ENCODE measurements at regions not wholly inside any gene's neighbourhood (a gene's known extent, or its start where the extent isn't known, plus 50 kb on each side); places are given as distances from the start of the nearest gene placed in this dataset.

GRCh38 chr13:69567514-69567913, 540.1 kb upstream of the ATXN8OS start:
- Histone ChIP-seq H4K20me1 (ENCODE audit: control insufficient read depth, insufficient read depth) (no peaks in the 10 kb centered on the region), H3K4me2 (ENCODE audit: control insufficient read depth, insufficient read depth) (no peak overlapping the region), H3K27ac (ENCODE audit: control insufficient read depth, insufficient read depth) (no peak overlapping the region), H3K36me3 (ENCODE audit: control insufficient read depth in 2 of 2, insufficient read depth in 2 of 2, low read length in 1 of 2) (no peaks in the 10 kb centered on the region), H3K9ac (ENCODE audit: control insufficient read depth, insufficient read depth, low read length) (no peak overlapping the region), H2AFZ (ENCODE audit: control insufficient read depth, low read depth, low read length) (no peak overlapping the region), H3K9me3 (replicated peaks; ENCODE audit: control insufficient read depth, insufficient read depth, low read length) (no peaks in the 10 kb centered on the region), H3K27me3 (replicated peaks in 1 of 2; ENCODE audit: control insufficient read depth in 2 of 2, insufficient read depth in 2 of 2, low read length in 1 of 2) (no peaks in the 10 kb centered on the region), H3K4me3 (no peak overlapping the region), H3K4me1 (ENCODE audit: control insufficient read depth, insufficient read depth, low read length) (no peaks in the 10 kb centered on the region), H3K79me2 (ENCODE audit: control insufficient read depth, insufficient read depth, low read length) (no peaks in the 10 kb centered on the region)
- WGBS (ENCODE audit: insufficient coverage, insufficient replicate concordance, low lambda C conversion rate, missing lambda C conversion rate): 48% methylated on average over 2 of the region's 2 CpGs
- RAD21 ChIA-PET (ENCODE audit: unreplicated experiment): no interaction called here
- CTCF ChIA-PET: interaction anchor here (0.5 kb wide), 1 partner anchor 39 kb away, joined by 3 read pairs; no protein-coding TSS in a partner anchor
- SMC1A ChIA-PET (ENCODE audit: uncharacterized antibody, unreplicated experiment): interaction anchor here (1.2 to 5.4 kb wide), 3 partner anchors 13 to 119 kb away, joined by 3 to 36 read pairs (median 3); no protein-coding TSS in a partner anchor
- FAIRE-seq (no peak), DNase-seq (ENCODE audit: low read depth, low spot score) (no peak), ATAC-seq (no peak)
- TF ChIP-seq HCFC1 (IDR thresholded peaks at IDR 0.05; ENCODE audit: low read length) (no peak), ETV6 (conservative IDR thresholded peaks at IDR 0.05 in 1 of 2, IDR thresholded peaks at IDR 0.05 in 1 of 2; ENCODE audit: borderline replicate concordance in 1 of 2, low read depth in 1 of 2) (no peak), USF2 (IDR thresholded peaks at IDR 0.05; ENCODE audit: borderline replicate concordance, low read depth, low read length) (no peak), FOXK2 (IDR thresholded peaks at IDR 0.05) (no peak), ZNF207 (IDR thresholded peaks at IDR 0.05; ENCODE audit: borderline replicate concordance) (no peak), NFYA (IDR thresholded peaks at IDR 0.05; ENCODE audit: borderline replicate concordance, low read depth, low read length) (no peak), SPI1 (IDR thresholded peaks at IDR 0.05; ENCODE audit: borderline replicate concordance, insufficient read depth, low read depth, low read length) (no peak), TAF1 (IDR thresholded peaks at IDR 0.05; ENCODE audit: borderline replicate concordance, low read depth, low read length) (no peak), MTA3 (IDR thresholded peaks at IDR 0.05; ENCODE audit: borderline replicate concordance, low read length) (no peak), PBX3 (IDR thresholded peaks at IDR 0.05; ENCODE audit: insufficient replicate concordance, low read depth, low read length) (no peak)
- BruUV-seq (replicated peaks): no TSS peak
- POLR2A ChIA-PET: no interaction called here
- intact Hi-C loops (cut with micrococcal nuclease; ENCODE audit: unreplicated experiment): no loop called here
- in situ Hi-C loops (cut with MboI): no loop called here
